Mammary epithelial cell (primary cell): ENCODE measurements at regions not wholly inside any gene's neighbourhood (a gene's known extent, or its start where the extent isn't known, plus 50 kb on each side); places are given as distances from the start of the nearest gene placed in this dataset.

Experiments used
- EZH2 ChIP-seq: IDR thresholded peaks from 2 replicates; pipeline ENCODE4 v1.6.1; 2012; ENCODE audit warnings: low read length, inconsistent platforms, borderline replicate concordance
- TF ChIP-seq, protein P1 (sequence below), 2 donors: IDR thresholded peaks in 1 of 2; conservative IDR thresholded peaks in 1 of 2; 2 replicates each; pipeline ENCODE4 v1.5.1; 2011 to 2012; ENCODE audit warnings: inconsistent platforms in 2 of 2, low read length in 2 of 2, mild to moderate bottlenecking in 2 of 2, control low read depth in 1 of 2, low read depth in 1 of 2; ENCODE audit not compliant: insufficient read depth in 1 of 2; ENCODE audit errors: extremely low read depth in 1 of 2

DNA sequence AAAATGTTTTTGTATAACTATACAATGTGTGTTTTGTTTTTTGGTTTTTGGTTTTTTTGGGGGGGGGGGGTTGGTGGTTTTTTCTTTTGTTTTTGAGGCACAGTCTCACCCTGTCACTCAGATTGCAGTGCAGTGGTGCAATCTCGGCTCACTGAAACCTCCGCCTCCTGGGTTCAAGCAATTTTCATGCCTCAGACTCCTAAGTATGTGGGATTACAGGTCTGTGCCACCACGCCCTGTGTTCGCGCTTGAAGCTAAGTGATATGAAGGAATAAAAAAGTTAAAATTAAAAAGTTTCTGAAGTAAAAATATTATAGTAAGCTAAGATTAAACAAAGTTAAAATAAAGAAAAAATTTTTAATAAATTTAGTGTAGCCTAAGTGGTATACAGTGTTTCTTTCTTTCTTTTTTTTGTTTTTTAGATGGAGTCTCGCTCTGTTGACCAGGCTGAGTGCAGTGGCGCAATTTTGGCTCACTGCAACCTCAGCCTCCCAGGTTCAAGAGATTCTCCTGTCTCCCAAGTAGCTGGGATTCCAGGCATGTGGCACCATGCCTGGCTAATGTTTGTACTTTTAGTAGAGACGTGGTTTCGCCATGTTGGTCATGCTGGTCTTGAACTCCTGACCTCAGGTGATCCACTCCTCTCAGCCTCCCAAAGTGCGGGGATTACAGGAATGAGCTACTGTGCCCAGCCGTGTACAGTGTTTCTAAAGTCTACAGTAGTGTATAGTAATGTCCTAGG lies 53.9 kb upstream of the TEX55 start:
- TF ChIP-seq EZH2: no peak
- TF ChIP-seq, protein P1, sequence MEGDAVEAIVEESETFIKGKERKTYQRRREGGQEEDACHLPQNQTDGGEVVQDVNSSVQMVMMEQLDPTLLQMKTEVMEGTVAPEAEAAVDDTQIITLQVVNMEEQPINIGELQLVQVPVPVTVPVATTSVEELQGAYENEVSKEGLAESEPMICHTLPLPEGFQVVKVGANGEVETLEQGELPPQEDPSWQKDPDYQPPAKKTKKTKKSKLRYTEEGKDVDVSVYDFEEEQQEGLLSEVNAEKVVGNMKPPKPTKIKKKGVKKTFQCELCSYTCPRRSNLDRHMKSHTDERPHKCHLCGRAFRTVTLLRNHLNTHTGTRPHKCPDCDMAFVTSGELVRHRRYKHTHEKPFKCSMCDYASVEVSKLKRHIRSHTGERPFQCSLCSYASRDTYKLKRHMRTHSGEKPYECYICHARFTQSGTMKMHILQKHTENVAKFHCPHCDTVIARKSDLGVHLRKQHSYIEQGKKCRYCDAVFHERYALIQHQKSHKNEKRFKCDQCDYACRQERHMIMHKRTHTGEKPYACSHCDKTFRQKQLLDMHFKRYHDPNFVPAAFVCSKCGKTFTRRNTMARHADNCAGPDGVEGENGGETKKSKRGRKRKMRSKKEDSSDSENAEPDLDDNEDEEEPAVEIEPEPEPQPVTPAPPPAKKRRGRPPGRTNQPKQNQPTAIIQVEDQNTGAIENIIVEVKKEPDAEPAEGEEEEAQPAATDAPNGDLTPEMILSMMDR (conservative IDR thresholded peaks at IDR 0.05 in 1 of 2, IDR thresholded peaks at IDR 0.05 in 1 of 2; ENCODE audit: extremely low read depth in 1 of 2, insufficient read depth in 1 of 2, low read depth in 1 of 2, low read length in 2 of 2): no peak
